IMR-90 (cell line): ENCODE measurements at regions not wholly inside any gene's neighbourhood (a gene's known extent, or its start where the extent isn't known, plus 50 kb on each side); places are given as distances from the start of the nearest gene placed in this dataset.

Source experiments
- ATAC-seq: fragments of 200-7000 bp; cut with Tn5 transposase; 2 replicates; pipeline ENCODE4 v1.9.1; 2020; ENCODE audit warnings: low read depth, mild to moderate bottlenecking, moderate library complexity
- BruUV-seq: library from RNA; stranded (reverse); fragments of 400-500 nt; replicated peaks from 2 replicates; lab custom pipeline; 2021; lab: Mats Ljungman, UMichigan
- CTCF ChIA-PET: fragments of 300-600 bp; formaldehyde crosslinking; extraction: SDS; loops from one replicate; lab custom pipeline; 2021; ENCODE audit warnings: antibody characterized with exemption; lab: Yijun Ruan, JAX
- POLR2A ChIA-PET: fragments of 300-600 bp; sonication (Branson Sonifier 250); formaldehyde crosslinking; loops from one replicate; lab custom pipeline; 2022; ENCODE audit warnings: antibody characterized with exemption; ENCODE audit not compliant: unreplicated experiment; lab: Charles Lee
- DNase-seq: peaks from one replicate; pipeline ENCODE4 v3.0.0; 2013
- H2AFZ ChIP-seq: replicated peaks from 2 replicates; pipeline ENCODE3; 2013; ENCODE audit warnings: low read length, mild to moderate bottlenecking; ENCODE audit not compliant: poor library complexity
- H2AK5ac ChIP-seq: 2 replicates; pipeline ENCODE4 v1.6.1; 2013; ENCODE audit warnings: low read depth, low read length, inconsistent platforms
- H2AK9ac ChIP-seq: replicated peaks from 2 replicates; pipeline ENCODE3; 2013; ENCODE audit warnings: mild to moderate bottlenecking, low read depth, low read length, moderate library complexity; ENCODE audit not compliant: poor library complexity
- H2BK120ac ChIP-seq: 2 replicates; pipeline ENCODE4 v1.6.1; 2013; ENCODE audit warnings: low read depth, low read length, inconsistent platforms
- H2BK15ac ChIP-seq: 3 replicates; pipeline ENCODE4 v1.6.1; 2013; ENCODE audit warnings: low read depth, low read length, inconsistent platforms
- H2BK20ac ChIP-seq: 2 replicates; pipeline ENCODE4 v1.6.1; 2013; ENCODE audit warnings: low read depth, mild to moderate bottlenecking, inconsistent platforms, low read length, moderate library complexity
- H2BK5ac ChIP-seq: 2 replicates; pipeline ENCODE4 v1.6.1; 2013; ENCODE audit warnings: mild to moderate bottlenecking, low read depth, low read length, inconsistent platforms; ENCODE audit not compliant: poor library complexity, severe bottlenecking
- H3K14ac ChIP-seq: replicated peaks from 2 replicates; pipeline ENCODE4 v1.6.1; 2013; ENCODE audit warnings: low read depth, low read length, inconsistent platforms
- H3K18ac ChIP-seq: 2 replicates; pipeline ENCODE4 v1.6.1; 2013; ENCODE audit warnings: low read depth, low read length, control low read depth
- H3K23ac ChIP-seq: 2 replicates; pipeline ENCODE4 v1.6.1; 2013; ENCODE audit warnings: low read depth, low read length, inconsistent platforms
- H3K27ac ChIP-seq: 2 replicates; pipeline ENCODE4 v1.5.1; 2013; ENCODE audit warnings: mild to moderate bottlenecking, control low read depth, low read length; ENCODE audit not compliant: insufficient read depth
- H3K27me3 ChIP-seq: 2 replicates; pipeline ENCODE4 v1.6.1; 2013; ENCODE audit warnings: low read length; ENCODE audit not compliant: control insufficient read depth, insufficient read depth
- H3K36me3 ChIP-seq: 2 replicates; pipeline ENCODE4 v1.6.1; 2013; ENCODE audit warnings: low read length, mixed read lengths; ENCODE audit not compliant: control insufficient read depth, insufficient read depth
- H3K4ac ChIP-seq: 2 replicates; pipeline ENCODE4 v1.6.1; 2013; ENCODE audit warnings: low read depth, low read length, inconsistent platforms
- H3K4me1 ChIP-seq: 2 replicates; pipeline ENCODE4 v1.6.1; 2013; ENCODE audit warnings: low read length, mixed read lengths; ENCODE audit not compliant: control insufficient read depth, insufficient read depth
- H3K4me2 ChIP-seq: 2 replicates; pipeline ENCODE4 v1.6.1; 2013; ENCODE audit warnings: low read depth, mild to moderate bottlenecking, control low read depth, low read length, moderate library complexity
- H3K4me3 ChIP-seq: 2 replicates; pipeline ENCODE4 v1.5.1; 2013; ENCODE audit warnings: low read depth, mild to moderate bottlenecking, control low read depth, low read length, moderate library complexity; ENCODE audit not compliant: insufficient read depth
- H3K56ac ChIP-seq: 2 replicates; pipeline ENCODE4 v1.6.1; 2013; ENCODE audit warnings: low read length, inconsistent platforms; ENCODE audit not compliant: insufficient read depth; ENCODE audit errors: extremely low read depth
- H3K79me1 ChIP-seq, 2 experiments: 2 replicates each; pipeline ENCODE4 v1.6.1; 2013; ENCODE audit warnings: low read length in 2 of 2, inconsistent platforms in 1 of 2, low read depth in 1 of 2
- H3K9ac ChIP-seq: 2 replicates; pipeline ENCODE4 v1.6.1; 2013; ENCODE audit warnings: low read depth, low read length, control low read depth
- H3K9me1 ChIP-seq: 2 replicates; pipeline ENCODE4 v1.6.1; 2013; ENCODE audit warnings: low read length, inconsistent platforms; ENCODE audit not compliant: insufficient read depth
- H3K9me3 ChIP-seq: 2 replicates; pipeline ENCODE4 v1.6.1; 2013; ENCODE audit warnings: low read length; ENCODE audit not compliant: control insufficient read depth, insufficient read depth
- H4K20me1 ChIP-seq: 2 replicates; pipeline ENCODE4 v1.6.1; 2013; ENCODE audit warnings: low read length, inconsistent platforms; ENCODE audit not compliant: insufficient read depth
- H4K5ac ChIP-seq: 2 replicates; pipeline ENCODE4 v1.6.1; 2013; ENCODE audit warnings: mild to moderate bottlenecking, low read depth, low read length, control low read depth
- H4K8ac ChIP-seq, 2 experiments: 2 replicates each; pipeline ENCODE4 v1.6.1; 2013; ENCODE audit warnings: low read depth in 2 of 2, low read length in 2 of 2, control low read depth in 1 of 2, inconsistent platforms in 1 of 2
- H4K91ac ChIP-seq: 2 replicates; pipeline ENCODE4 v1.6.1; 2013; ENCODE audit warnings: low read depth, low read length, inconsistent platforms; ENCODE audit not compliant: insufficient read depth
- CEBPB ChIP-seq: IDR thresholded peaks from 2 replicates; pipeline ENCODE4 v1.6.1; 2012; ENCODE audit warnings: low read depth, low read length, improper control_type of control experiment
- FOS ChIP-seq: fragments of 150-350 bp; IDR thresholded peaks from 2 replicates; pipeline ENCODE4 v1.6.1; 2016; ENCODE audit warnings: low read depth, low read length
- POLR2A ChIP-seq: IDR thresholded peaks from 2 replicates; pipeline ENCODE4 v1.6.1; 2012; ENCODE audit warnings: mild to moderate bottlenecking, low read depth, low read length
- WGBS, 2 experiments: methylation state at CpG; one replicate each; pipeline versions ENCODE4 v1.1.5 to v1.1.7; 2013; ENCODE audit warnings: missing lambda C conversion rate in 2 of 2; ENCODE audit not compliant: insufficient read length in 1 of 2; ENCODE audit errors: extremely low coverage in 2 of 2; 5-methylcytosine and 5-hydroxymethylcytosine counted together
- dilution Hi-C: fragments of 300-500 bp; cut with HindIII; formaldehyde crosslinking; loops from one replicate; pipeline ENCODE4 v1.14.3; 2018; ENCODE audit warnings: low sequenced_read_pairs; ENCODE audit not compliant: unreplicated experiment
- in situ Hi-C: fragments of 300-500 bp; cut with MboI; formaldehyde crosslinking; loops from 3 replicates; pipeline ENCODE4 v1.14.3; 2019; ENCODE audit warnings: low sequenced_read_pairs, inconsistent platforms, mixed read lengths
- intact Hi-C: fragments of 100-400 bp; cut with micrococcal nuclease; formaldehyde crosslinking; loops from 2 replicates; pipeline ENCODE4 v1.10.0; 2022
- TF ChIP-seq, protein P1 (sequence below): conservative IDR thresholded peaks from 2 replicates; pipeline ENCODE4 v1.5.1; 2012; ENCODE audit warnings: mild to moderate bottlenecking, low read depth, low read length, improper control_type of control experiment

DNA sequence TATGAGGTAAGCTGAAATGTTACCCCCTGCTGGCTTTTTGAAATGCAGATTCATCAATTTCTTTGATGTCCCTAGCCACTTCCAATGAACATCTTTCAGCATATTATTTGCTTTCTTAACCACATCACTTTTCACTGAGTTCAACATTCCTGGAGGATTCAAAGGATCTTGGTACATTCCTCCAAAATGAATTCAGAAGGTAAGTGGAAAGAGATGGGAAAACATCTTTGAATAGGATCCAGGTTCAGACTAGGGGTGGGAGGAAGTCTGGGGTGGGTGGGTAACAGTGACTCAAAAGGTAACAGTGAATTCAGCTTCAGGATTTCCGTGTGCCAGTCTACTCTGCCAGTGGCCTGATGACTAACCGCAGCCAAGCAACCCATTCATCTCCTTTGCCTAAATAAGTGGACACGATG lies 180.7 kb downstream of the ZC3H11B start:
- H3K36me3 ChIP-seq: no peaks in the 10 kb centered on the region
- in situ Hi-C loops (no loop called here), intact Hi-C loops (no loop called here), dilution Hi-C loops (no loop called here)
- H2AK5ac ChIP-seq: no peak overlapping the region
- no peak for TF ChIP-seq POLR2A
- no peak for TF ChIP-seq CEBPB
- TF ChIP-seq, protein P1, sequence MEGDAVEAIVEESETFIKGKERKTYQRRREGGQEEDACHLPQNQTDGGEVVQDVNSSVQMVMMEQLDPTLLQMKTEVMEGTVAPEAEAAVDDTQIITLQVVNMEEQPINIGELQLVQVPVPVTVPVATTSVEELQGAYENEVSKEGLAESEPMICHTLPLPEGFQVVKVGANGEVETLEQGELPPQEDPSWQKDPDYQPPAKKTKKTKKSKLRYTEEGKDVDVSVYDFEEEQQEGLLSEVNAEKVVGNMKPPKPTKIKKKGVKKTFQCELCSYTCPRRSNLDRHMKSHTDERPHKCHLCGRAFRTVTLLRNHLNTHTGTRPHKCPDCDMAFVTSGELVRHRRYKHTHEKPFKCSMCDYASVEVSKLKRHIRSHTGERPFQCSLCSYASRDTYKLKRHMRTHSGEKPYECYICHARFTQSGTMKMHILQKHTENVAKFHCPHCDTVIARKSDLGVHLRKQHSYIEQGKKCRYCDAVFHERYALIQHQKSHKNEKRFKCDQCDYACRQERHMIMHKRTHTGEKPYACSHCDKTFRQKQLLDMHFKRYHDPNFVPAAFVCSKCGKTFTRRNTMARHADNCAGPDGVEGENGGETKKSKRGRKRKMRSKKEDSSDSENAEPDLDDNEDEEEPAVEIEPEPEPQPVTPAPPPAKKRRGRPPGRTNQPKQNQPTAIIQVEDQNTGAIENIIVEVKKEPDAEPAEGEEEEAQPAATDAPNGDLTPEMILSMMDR: no peak
- TF ChIP-seq FOS: no peak
- H3K9ac ChIP-seq: no peak overlapping the region
- POLR2A ChIA-PET: no interaction called here
- no peaks in the 10 kb centered on the region for H3K9me1 ChIP-seq
- H2BK20ac ChIP-seq: no peak overlapping the region
- H2BK120ac ChIP-seq: no peak overlapping the region
- no peak overlapping the region for H3K4me2 ChIP-seq
- H3K4ac ChIP-seq: no peak overlapping the region
- H2BK15ac ChIP-seq: no peak overlapping the region
- H3K14ac ChIP-seq: no peak overlapping the region
- H3K4me1 ChIP-seq: no peaks in the 10 kb centered on the region
- H3K79me1 ChIP-seq: no peaks in the 10 kb centered on the region
- H3K4me3 ChIP-seq: no peak overlapping the region
- no CpG with 5 or more reads among the region's 3 CpGs for WGBS, 2 experiments
- H2AFZ ChIP-seq: no peak overlapping the region
- DNase-seq: no peak
- H3K56ac ChIP-seq: no peak overlapping the region
- no peaks in the 10 kb centered on the region for H3K9me3 ChIP-seq
- CTCF ChIA-PET: no interaction called here
- no peak overlapping the region for H4K91ac ChIP-seq
- H4K5ac ChIP-seq: no peak overlapping the region
- no peaks in the 10 kb centered on the region for H3K27me3 ChIP-seq
- H3K27ac ChIP-seq: no peak overlapping the region
- no peak overlapping the region for H3K18ac ChIP-seq
- no peak overlapping the region for H2AK9ac ChIP-seq
- H2BK5ac ChIP-seq: no peak overlapping the region
- no peak for ATAC-seq
- H4K20me1 ChIP-seq: no peaks in the 10 kb centered on the region
- no TSS peak for BruUV-seq
- no peak overlapping the region for H3K23ac ChIP-seq
- H4K8ac ChIP-seq: no peak overlapping the region
